ENCODE measurements at regions not wholly inside any gene's neighbourhood (a gene's known extent, or its start where the extent isn't known, plus 50 kb on each side); places are given as distances from the start of the nearest gene placed in this dataset.

DNA sequence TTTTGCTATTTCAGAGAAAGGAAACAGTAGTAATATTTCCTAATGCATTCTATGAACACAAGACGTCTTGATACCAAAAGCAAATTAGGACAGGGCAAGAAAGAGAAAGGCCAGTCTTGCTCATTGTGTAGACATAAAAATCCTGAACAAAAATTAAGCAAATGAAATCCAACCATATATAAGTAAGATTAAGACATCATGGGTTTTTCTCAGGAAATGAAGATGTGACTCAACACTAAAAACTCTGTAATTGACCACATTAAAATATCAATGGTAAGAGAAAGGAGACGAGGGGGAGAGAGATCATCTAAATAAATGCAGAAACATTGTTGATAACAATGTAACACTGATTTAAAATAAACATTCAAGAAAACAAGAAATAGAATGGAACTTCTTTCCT lies 205.4 kb downstream of the SOD2 start:
- TF ChIP-seq YY1 (IDR thresholded peaks at IDR 0.05; ENCODE audit: insufficient read depth, insufficient read length), result no peak
- TF ChIP-seq SUZ12 (IDR thresholded peaks at IDR 0.05; ENCODE audit: extremely low read depth, insufficient read depth, insufficient read length), result no peak

Data from NT2/D1 (cell line).